NCI-H345 treated with DMSO at 0.1 percent for 48 hours (cell line): ENCODE measurements at regions not wholly inside any gene's neighbourhood (a gene's known extent, or its start where the extent isn't known, plus 50 kb on each side); places are given as distances from the start of the nearest gene placed in this dataset.

Experiments used
- DNase-seq: peaks from one replicate; lab custom pipeline; 2025; ENCODE audit not compliant: unreplicated experiment; lab: John Stamatoyannopoulos, UW

DNA sequence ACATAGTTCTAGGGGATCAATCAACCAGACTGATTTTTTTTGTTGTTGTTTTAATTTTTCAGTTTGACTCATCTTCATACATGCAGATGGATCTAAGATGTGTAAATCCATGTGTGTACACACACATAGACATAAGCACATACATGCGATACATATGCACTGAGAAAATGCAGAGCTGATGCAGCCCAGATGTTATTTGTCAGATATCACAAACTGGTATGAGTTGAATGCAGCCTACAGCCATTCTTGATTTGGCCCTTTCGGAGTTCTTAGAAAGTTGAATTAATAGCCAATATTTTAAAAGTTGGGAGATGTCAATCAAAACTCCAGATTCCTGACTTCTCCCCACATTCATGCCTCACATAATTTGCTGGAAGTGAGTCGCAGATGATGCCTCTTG lies 180.4 kb downstream of the SPATA18 start:
- no peak for DNase-seq

DNA sequence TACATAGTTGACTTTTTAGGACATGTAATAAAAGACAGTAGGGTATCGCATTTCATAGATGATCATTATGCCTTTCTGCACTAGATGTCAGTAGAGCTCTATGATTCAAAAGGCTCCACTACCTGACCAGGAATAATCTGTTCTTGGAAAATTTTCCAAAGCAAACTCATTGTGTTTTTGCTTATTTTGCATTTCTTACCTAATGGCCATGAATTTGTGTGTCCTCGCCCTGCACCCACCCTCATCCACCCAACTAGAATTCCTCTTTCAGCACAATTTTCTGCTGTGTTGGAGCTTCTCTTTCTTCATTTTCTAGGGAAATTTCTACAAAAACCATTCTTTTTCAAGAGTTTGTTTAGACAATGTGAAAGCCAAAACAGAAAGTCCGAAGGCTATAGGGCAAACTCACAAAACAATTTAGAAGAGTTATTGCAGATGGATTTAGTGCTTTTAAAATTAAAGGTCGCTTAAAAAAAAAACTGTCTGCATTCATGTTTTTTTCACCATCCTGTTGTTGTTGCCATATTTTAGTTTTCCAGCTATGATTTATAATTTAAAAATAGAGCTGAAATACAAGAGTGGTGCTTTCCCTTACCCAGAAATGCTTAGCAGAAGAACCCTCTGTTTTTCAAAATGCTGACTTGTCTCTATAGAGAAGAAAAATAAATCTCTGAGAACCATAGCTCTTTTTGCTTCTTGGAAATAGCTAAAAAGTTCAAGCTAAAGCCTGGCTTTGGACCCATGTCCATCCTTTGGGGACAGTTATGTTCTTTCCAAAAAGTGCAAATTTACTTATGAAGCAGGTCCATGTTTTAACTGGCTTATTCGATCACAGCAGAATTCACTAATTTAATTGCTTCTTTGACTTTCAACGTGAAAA lies 183.7 kb downstream of the SPATA18 start:
- peak; percentile 28 for DNase-seq

DNA sequence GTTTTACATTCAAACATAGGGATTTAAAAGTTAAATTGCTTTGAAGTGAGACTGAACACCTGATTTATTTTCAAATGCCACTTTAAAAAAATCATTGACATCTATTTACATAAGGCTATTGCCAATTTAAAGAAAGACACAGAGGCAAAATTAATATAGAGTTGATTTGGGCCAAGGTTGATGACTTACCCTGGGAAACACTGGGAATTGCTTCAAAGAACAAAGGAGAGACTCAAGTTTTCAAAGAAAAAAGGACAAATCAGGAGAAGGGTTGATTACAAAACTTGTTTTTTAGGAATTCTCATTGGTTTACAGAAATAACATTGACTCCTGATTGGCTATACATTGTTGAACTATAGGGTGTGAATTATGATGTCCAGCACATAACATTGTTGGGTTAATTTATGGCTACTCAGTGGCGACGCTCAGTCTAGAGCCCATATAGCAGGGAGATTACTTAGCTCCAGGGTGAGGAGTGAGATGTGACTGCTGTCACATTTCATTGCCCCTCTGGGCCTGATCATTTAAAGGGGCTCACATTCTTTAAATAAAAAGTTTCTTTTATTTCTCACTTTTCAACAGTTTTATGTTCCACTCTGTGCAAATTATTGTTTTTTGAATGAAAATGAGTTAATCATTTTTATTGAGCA lies 184.6 kb downstream of the SPATA18 start:
- DNase-seq: no peak

DNA sequence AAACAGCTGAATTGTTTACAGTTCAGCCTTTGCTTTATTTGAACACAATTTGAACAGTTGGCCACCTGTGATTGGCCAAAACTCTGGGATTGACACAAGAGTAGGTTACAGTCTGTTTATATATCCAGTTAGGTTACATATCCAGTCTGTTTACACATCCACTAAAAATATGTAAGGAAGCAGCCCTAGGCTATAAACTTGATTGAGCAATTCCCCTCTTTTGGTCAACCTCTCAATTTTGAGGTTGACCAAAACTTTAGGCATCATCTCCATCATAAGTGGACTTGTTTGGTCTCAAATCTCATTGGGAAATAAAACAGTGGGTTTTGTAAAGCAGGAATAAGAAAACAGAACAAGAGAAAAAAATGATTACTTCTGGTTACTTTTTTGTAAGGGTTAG lies 190.8 kb downstream of the SPATA18 start:
- no peak for DNase-seq

DNA sequence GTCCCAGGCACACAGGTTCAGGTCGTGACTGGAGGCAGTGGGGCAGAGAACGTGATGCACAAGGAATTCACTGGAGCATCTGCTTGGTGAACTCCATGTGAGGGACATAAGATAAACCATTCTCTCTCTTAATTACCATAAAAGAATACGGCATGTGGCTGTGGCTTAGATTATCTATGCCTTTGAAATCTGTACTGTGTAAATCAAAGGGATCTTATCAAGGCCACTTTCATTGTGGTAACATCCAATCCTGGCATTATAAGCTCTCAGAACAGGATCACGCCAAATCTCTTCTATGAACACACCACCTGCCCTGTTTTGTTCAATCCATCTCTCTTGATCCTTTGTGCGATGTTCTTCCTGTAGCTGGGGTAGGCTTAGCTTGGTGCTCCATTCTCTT lies 192.3 kb downstream of the SPATA18 start:
- DNase-seq: peak; percentile 51

DNA sequence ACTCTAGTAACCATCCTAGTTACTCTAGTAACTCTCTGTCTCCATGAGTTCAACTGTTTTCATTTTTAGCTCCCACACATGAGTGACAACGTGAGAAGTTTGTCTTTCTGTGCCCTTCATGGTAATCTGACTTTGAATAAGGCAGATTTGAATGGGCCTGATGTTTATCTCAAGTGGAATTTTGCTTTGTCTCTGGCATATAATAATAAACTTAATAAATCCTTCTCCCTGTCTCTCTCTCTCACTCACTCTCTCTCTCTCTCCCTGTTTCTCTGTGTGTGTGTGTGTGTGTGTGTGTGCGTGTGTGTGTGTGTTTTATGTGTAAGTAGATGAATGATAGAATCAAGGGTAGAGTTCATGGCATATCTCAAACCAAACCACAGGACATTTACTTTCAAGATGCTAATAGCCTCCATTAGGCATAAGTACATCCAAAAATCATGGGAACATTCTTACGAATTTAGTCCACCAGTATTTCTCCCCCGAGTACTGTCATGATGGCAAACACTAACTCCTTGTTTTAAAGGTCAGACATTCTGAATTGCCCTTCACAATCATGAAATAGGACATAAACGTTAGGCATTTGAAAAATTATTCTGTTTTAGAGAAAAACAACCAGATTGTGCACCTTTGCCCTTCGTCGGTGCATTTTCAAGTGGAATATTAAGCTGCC lies 193.1 kb downstream of the SPATA18 start:
- peak; percentile 49 for DNase-seq

DNA sequence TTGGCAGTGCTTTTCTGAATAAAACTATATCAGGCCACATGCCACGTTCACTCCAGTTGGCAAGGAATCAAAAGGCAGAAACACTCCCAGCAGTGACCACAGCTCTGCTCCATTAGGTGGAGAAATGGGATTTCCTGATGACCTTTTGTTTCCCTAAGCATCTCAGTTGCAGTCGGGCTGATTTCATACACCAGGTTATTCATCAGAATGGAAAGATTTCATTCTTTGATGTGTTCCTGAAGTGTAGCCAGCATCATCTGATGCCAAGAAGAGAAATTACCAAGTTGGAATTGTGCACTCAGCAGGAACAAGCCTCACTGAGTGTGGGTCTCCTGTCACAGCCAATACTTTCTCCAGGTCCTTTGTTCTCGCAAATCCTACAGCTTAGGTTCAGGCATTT lies 193.7 kb downstream of the SPATA18 start:
- DNase-seq: peak; percentile 25

DNA sequence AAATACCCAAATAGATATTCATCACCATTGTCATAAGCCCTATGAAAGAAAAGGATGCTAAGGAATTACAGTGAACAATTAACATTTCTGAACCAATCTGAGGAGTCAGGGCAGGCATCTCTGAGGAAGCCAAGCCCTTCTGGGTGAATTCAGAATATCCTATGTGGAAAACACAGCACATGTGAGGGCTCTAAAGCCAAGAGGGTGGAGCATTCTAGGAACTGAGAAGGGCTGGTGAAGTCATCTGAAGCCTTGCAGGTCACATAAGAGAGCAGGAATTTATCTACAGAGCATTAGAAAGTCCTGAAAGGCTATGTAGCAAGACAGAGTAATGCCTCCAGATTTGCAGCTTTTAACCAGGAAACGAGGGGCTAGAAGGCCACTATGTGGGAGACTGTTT lies 195.7 kb downstream of the SPATA18 start:
- DNase-seq: no peak

DNA sequence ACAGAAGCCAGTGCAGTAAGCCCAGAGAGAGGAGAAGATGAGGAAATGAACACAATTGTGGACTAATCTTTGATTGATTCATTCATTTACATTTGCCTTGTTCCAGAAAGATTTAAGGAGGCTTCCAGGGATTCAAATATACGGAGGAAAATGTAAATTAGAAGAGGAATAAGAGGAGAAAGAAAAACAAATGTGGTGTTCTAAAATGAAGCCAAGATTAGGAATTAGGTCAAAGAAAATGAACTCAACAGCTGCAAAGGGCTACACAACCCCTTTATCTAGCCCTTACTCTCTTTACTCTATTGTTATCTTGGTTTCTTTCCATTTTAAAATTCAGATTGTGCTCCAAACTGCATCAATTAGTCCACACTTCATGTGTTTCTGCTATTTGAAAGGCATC lies 196.8 kb downstream of the SPATA18 start:
- DNase-seq: no peak

DNA sequence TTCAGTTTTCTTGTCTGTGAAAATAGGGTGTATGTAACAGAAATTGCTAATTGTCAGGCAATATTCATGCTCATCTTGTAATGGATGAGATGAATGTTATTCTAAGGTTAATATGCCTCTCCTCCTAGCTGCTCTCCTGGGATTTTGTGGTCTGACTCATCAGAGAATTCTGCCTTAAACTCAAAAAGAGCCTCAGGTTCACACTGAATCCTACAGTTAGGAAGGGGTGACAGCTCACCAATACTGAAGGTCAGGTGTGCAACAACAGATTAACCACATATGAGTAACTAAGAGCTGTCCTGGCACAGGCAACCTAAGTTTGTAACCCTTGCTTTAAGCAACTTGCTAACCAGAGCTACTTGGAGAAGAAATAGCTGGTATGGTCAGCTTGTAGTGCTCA lies 197.7 kb downstream of the SPATA18 start:
- no peak for DNase-seq

DNA sequence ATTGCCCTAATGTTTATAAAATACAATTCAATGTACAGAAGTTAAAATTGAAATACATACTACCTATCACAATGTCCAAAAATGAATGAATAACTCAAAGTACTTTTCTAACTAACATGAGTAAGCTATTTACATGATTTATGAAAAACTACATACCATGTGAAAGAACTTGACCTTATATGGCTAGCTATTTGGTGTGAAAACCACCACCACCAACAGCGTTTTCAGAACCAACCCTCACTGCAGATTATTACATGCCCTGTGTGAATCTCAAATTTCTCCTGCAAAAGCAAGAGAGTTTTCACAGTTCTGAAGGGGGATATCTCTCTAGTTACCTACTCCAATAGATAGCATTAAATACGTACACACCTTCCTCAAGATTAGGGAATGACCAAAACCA lies 198.5 kb downstream of the SPATA18 start:
- DNase-seq: no peak

DNA sequence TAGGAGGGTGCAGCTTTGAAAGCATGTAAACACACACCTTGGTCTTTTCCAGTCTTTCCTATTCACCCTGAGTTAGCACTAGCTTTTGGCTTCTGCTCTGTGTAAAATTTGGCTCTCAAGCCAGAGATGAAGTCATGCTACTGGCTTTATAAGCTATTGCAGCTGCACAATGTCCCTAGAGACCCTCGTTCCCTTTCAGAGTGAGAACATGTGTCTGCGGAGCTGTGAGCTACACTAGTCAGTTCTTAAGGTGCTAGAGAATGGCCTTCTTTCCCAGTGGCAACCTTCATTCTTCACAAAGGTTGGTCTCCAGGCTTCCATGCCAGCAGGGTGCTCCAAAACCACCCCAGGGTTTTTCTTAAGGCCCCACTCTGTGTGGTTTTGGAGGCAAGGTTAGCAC lies 199.1 kb downstream of the SPATA18 start:
- DNase-seq: peak; percentile 42

DNA sequence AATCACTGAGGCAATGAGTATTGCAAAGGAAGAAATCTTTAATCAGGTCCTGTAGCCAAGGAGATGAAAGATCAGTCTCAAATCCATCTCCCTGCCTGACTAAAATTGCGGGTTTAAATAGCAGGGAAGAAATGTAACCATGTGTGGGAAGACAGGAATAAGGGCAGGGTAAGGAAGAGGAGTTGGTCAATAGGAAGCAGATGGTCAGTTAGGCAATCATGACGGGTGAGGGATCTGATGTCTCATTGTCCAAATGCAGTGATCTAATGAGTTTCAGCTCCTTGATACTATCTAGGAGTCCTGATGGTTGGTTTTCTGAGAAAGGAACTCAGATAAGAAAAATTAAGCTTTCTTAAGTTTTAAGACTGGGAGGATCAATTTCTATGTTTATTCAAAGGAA lies 200.8 kb downstream of the SPATA18 start:
- DNase-seq: no peak

DNA sequence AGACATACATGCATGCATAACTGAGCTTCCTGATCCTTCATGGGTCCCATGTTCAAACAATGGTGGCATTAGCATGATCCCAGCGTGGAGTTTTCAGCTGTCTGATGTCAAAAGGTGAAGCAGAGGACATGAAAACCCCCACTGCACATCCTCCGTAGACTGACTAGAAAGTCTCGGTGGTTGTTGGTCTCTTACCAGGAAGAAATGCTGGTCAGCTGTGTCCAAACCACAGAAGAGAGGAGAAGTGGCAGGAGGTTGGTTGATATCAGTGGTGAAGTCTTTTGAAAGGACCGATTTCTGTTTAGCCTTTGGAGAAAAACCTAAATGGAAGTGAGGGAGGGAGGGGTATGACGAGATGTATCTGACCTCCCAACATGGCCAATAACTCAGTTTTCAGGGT lies 201.9 kb downstream of the SPATA18 start:
- no peak for DNase-seq

DNA sequence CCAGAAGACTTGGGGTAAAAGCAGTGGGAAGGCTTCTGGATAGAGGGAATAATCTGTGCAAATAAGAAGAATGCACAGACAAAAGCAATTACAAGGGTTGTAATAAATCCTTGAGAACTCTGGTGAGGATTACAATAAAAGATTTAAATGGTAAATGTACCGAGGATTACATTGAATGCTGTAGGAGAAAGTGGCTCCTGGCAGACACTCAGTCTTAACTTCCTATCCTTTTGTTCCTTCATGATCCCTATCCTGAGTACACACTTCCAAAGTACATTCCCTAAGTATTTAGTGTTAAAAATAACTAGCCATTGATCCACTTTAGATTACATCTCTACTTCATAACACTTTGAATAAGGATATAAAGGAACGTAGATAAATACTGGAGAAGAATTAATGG lies 205.4 kb downstream of the SPATA18 start:
- DNase-seq: no peak

DNA sequence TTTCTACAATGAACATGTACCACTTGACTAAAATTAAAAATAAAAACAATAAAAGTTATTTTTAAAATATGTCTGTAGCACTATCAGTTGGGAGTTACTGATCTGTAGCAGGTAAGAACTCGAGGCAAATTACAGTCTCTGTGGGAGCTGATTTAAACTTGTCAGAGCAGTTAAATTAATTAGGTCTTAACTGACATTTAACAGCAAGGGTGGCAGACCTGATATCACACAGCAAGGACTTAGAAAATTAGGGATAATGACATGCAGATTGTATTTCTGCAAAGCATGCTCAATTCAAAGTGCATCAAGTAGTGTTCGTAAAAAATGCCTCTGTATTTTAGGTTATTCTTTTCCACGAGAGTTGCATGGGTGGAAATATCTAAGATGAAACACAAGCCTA lies 208.9 kb downstream of the SPATA18 start:
- DNase-seq: no peak

DNA sequence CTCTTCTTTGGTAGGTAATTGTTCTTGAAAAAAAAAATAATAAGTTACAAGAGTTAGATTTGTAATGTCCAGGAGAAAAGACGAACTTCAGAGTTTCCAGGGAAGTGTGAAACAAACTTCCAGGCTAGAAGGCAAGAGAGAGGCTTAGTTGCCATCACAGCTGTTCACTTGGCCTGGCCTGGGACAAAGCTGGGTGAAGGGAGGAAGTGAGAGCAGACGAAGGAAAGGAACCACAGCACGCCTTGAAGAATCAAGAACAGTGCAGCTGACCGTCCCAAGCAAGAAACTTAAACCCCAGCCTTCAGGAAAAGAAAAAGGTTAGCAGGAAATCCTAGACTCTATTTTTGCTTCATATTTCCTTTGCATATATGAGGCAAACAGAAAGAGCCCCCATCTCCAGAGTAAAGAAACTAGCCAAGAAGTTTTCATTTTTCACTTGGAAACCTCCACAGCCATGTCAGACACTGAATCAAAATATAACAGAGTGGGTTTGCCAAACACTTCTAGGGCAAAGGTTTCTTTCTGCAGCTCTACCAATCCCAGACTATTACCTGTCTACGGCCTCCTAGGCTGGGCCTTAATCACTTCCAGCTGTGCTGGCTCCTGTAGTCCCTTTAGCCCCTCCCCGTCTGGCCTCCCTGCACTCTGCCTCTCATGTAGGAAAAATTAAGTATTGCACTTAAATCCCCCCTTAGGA lies 209.6 kb downstream of the SPATA18 start:
- DNase-seq: no peak

DNA sequence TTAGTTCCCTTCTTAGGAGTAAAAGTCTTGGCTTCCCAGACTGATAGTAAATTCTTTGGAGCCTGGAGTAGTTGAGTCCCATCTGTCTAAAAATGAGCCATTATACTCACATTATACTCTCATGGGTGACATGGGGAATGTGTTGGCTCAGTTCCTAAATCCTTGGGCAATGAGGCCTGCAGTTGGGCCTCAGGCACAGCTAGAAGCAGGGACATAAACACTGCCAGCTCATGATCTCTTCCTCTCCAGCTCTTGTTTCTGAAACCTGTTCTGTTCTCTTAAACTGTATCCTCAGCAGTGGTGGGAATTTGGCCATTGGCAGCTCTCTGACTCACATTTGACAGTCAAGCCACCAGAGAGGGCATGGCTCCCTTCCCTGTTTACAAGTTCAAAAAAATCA lies 212.5 kb downstream of the SPATA18 start:
- DNase-seq: no peak

DNA sequence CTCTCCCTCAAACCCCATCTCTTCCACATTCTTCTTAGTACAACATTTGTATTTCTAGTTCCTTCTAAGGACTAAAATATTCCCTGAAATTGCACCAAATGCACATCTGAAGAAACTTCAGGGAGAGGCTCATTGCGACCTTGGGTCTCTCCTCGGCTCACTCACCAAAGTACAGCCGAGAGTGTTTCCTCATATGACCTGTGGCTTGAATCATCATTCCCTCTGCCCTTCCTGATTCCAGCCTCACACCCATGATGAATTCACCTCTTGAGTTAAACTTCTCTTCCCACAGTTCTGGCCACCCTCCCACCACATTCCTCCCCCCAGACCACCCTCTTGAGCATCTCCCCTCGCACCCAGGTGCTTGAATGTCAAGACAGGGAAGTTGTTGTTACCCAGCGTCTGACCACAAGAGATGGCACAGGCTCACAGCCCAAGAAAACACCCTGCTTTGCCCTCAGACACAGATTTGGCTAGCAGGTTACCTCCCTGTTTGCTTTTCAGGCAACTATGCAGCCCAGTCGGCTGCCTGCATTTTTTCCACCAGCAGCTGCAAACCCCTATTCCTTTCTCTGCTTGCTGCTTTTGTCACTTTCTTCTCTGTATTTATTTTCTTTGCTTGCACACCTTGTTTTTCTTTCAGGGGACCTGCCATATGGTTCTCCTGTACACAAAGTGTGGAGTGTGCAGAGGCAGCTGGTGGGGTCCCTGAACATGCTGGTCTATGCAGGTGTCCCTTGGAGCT lies 214.8 kb downstream of the SPATA18 start:
- DNase-seq: peak; percentile 19

DNA sequence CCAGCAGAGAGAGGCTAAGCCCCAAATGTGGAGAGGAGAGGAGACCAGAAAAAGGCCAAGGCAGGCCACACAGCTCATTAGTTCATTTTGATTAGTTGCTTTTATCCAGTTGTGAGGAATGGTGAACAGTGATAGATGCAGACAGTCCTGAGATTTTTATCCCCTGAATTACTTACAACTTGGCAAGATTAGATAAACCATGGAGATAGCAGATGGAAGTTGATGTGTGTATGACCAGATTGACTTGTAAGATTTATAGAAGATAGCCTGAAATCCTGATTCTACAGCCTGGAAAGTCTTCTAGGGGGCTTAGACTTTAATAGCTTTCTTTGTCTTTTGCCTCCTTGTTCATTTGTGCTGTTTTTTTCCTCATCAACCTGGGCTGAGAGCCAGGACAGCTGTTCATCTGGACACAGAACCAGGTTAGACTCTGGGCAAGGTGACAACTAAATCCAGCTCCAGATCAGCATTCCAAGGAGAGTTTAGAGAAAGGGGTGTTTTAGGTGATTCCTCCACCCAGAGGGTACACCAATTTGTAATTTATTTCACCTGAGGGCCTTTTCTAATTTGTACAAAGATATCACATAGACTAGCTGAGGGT lies 215.5 kb downstream of the SPATA18 start:
- DNase-seq: no peak
